ENCODE measurements at regions not wholly inside any gene's neighbourhood (a gene's known extent, or its start where the extent isn't known, plus 50 kb on each side); places are given as distances from the start of the nearest gene placed in this dataset.

DNA sequence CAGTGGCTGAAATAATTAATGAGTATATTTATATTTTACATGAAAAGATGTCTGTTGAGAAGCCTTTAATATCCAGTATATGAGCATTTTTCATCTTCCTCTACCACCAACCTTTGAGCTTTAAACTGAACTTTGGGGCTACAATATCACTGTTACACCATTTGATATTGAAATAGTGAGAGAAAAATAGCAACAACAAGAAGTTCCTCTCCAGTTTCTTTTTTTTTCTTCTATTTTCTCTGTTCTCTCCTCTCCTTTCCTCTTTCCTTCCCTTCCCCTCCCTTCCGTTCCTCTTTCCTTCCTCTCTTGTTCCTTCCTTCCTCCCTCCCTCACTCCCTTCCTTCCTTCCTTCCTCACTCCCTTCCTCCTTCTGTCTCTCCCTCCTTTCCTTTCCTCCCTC lies 1591.4 kb downstream of the PLA2G4A start:
- DNase-seq (ENCODE audit: low read depth), result no peak

GRCh38 chr1:188423073-188423472 lies 1594.3 kb downstream of the PLA2G4A start:
- no peak for DNase-seq (ENCODE audit: low read depth)

GRCh38 chr1:188424176-188424575 lies 1595.4 kb downstream of the PLA2G4A start:
- no peak for DNase-seq (ENCODE audit: low read depth)

GRCh38 chr1:188425687-188426086 lies 1596.9 kb downstream of the PLA2G4A start:
- DNase-seq (ENCODE audit: low read depth), result no peak

GRCh38 chr1:188426561-188426960 lies 1597.8 kb downstream of the PLA2G4A start:
- DNase-seq (ENCODE audit: low read depth), result no peak

GRCh38 chr1:188427642-188428041 lies 1598.9 kb downstream of the PLA2G4A start:
- DNase-seq (ENCODE audit: low read depth), result no peak

- DNase-seq (ENCODE audit: low read depth), result no peak
Observed at GRCh38 chr1:188429386-188429785, 1600.6 kb downstream of the PLA2G4A start.

- DNase-seq (ENCODE audit: low read depth), result no peak
Observed at GRCh38 chr1:188432427-188432826, 1603.7 kb downstream of the PLA2G4A start.

- DNase-seq (ENCODE audit: low read depth), result no peak
Observed at GRCh38 chr1:188433425-188433824, 1604.7 kb downstream of the PLA2G4A start.

GRCh38 chr1:188444526-188444925 lies 1615.8 kb downstream of the PLA2G4A start:
- DNase-seq (ENCODE audit: low read depth), result no peak

DNA sequence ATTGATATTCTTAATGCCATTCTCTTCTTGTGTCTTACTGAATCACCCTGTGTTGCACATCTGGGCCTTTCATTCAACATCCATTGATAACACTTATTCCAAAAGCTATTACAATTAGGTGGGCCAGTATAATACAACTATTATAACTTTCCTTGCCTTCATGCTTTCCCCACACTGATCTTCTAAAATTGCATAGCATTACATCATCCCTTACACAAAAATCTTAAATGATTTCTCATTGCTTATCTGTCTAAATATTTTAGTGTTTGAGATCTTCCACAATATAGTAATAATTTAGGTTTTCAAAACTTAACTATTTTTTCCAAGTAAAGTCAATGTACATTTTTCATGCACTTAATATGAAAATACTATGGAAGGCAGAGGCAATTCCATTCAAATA lies 1634.1 kb downstream of the PLA2G4A start:
- DNase-seq (ENCODE audit: low read depth), result no peak

- DNase-seq (ENCODE audit: low read depth), result no peak
Observed at GRCh38 chr1:188463919-188464318, 1635.2 kb downstream of the PLA2G4A start.

DNA sequence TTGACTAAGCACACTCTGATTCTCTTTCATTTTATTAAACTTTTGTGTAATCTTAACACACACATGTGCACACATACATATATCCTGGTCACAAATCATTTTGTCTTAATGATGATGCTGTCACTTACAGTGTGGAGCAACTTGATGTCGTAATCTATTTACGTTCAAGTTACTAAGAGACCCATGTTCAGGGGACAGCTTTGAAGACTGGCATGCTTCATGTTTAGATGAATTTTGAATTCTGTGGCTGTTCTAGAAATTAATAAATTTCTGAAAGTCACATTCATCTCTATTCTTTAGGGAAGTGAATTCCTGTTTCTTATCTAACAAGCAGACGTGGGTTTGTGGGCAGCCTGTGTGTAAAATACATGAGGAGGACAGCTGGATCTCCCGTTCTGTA lies 1637.8 kb downstream of the PLA2G4A start:
- no peak for DNase-seq (ENCODE audit: low read depth)

DNA sequence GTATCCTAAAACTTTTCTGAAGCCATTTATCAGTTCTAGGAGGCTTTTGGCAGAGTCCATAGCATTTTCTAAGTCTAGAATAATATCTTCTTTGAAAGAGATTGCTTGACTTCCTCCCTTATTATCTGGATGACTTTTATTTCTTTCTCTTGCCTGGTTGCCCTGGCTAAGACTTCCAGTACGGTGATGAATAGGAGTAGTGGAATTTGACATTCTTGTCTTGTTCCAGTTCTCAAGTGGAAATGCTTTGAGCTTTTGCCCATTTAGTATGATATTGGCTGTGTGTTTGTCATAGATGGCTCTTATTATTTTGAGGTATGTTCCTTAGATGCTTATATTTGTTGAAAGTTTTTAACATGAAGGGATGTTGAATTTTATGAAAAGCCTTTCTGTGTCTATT lies 1647.9 kb downstream of the PLA2G4A start:
- no peak for DNase-seq (ENCODE audit: low read depth)

- DNase-seq (ENCODE audit: low read depth), result peak; percentile 18
Observed at GRCh38 chr1:188489336-188490112, 1660.8 kb downstream of the PLA2G4A start.

DNA sequence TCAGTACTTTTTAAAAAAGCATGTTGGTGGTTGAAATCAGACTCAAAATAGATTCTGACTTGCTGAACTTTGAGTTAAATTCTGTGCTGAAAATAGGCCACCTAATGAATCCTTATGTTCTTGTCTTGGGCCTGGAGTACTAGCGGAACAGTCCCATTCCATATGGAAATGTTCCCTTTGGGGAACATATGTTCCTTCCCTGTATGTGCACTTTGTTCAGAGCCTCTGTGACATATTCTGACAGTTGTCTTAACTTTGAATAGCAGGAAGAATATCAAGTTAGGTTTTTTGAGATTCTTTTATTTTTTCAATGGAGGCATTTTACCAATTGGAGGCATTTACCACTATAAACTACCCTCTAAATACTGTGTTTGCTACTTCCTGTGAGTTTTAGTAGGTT lies 1667.8 kb downstream of the PLA2G4A start:
- no peak for DNase-seq (ENCODE audit: low read depth)

- no peak for DNase-seq (ENCODE audit: low read depth)
Observed at GRCh38 chr1:188497020-188497419, 1668.3 kb downstream of the PLA2G4A start.

- DNase-seq (ENCODE audit: low read depth), result no peak
Observed at GRCh38 chr1:188499690-188500089, 1670.9 kb downstream of the PLA2G4A start.

DNA sequence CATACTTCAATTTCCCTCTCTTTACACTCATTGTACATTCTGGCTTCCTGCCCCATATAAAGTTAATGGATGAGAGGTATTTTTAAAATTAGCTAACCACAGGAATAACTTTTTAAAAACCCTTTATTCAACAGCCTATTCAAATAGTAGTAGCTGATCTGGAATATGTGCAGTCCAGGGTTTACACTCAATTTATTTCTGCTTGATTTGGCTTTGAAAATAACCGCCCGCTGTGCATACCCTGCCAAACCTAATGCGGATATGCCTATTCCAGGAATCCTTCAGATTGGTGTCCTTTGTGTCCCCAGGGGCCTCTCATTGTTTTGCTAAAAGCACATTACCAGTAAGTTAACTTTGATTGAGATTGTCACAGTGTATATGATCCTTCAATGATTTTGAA lies 1686.2 kb downstream of the PLA2G4A start:
- no peak for DNase-seq (ENCODE audit: low read depth)

- no peak for DNase-seq (ENCODE audit: low read depth)
Observed at GRCh38 chr1:188517139-188517538, 1688.4 kb downstream of the PLA2G4A start.

- DNase-seq (ENCODE audit: low read depth), result no peak
Observed at GRCh38 chr1:188551176-188551575, 1722.4 kb downstream of the PLA2G4A start.

- no peak for DNase-seq (ENCODE audit: low read depth)
Observed at GRCh38 chr1:188557053-188557452, 1728.3 kb downstream of the PLA2G4A start.

DNA sequence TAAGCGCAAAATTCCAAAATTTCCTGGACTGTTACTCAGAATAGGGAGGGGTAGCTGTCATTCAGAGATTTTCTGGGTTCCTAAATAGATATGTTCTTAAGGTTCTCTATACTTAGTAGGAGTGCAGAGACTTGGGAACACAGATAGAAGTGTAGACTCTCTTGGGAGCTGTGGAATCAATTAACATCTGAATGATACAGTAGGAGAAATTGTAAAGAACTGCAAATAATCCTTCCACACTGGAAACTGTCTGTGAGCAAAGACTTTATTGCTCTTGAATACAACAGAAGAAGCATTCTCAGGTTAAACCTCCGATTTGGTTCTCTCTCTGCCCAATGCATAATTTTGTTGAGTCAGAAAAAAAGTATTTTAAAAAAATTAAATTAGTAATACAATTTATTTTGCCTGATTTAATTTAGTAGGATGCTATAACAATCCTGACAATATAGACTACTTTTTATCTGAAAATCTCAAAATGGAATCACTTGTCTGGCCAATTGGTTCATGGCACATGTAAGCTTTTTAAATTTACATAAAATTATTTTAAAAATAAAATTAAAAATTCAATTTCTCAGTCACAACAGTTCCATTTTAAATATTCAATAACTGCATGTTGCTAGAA lies 1754.3 kb downstream of the PLA2G4A start:
- DNase-seq (ENCODE audit: low read depth), result no peak

- DNase-seq (ENCODE audit: low read depth), result no peak
Observed at GRCh38 chr1:188584119-188584518, 1755.4 kb downstream of the PLA2G4A start.

Measured in RPMI7951 (cell line).